ENCODE measurements at regions not wholly inside any gene's neighbourhood (a gene's known extent, or its start where the extent isn't known, plus 50 kb on each side); places are given as distances from the start of the nearest gene placed in this dataset.

- H3K4me2 ChIP-seq (ENCODE audit: insufficient read depth, insufficient read length, low read length), result no peak overlapping the region
- H2BK15ac ChIP-seq (ENCODE audit: low read depth, low read length), result no peak overlapping the region
- no peak for DNase-seq
- H2BK20ac ChIP-seq (ENCODE audit: low read depth, low read length, poor library complexity, severe bottlenecking), result no peak overlapping the region
- no peaks in the 10 kb centered on the region for H3K36me3 Mint-ChIP-seq (ENCODE audit: insufficient read depth in 1 of 3, low read depth in 3 of 3)
- H4K8ac ChIP-seq (replicated peaks; ENCODE audit: insufficient read length, low read depth, low read length), result no peak overlapping the region
- 0 out of 2 replicates have a peak, but pooled peaks cover 8% of the 10 kb centered on the region for H3K4me1 ChIP-seq (ENCODE audit: insufficient read depth, low read length)
- peaks cover 9 to 11% of the 10 kb centered on the region in 2 experiments for H3K4me1 Mint-ChIP-seq
- H3K14ac ChIP-seq (ENCODE audit: insufficient read depth, low read length), result no peak overlapping the region
- no peak overlapping the region for H2BK120ac ChIP-seq (ENCODE audit: low read depth, low read length, poor library complexity, severe bottlenecking)
- H4K20me1 ChIP-seq (ENCODE audit: control insufficient read depth, insufficient read depth, insufficient read length), result no peaks in the 10 kb centered on the region
- no peak overlapping the region for H4K91ac ChIP-seq (ENCODE audit: insufficient read length, low read depth, low read length)
- H3T11ph ChIP-seq (ENCODE audit: low read length), result no peak overlapping the region
- no peaks in the 10 kb centered on the region for H3K79me1 ChIP-seq (ENCODE audit: insufficient read depth, low read depth, low read length, poor library complexity, severe bottlenecking)
- no peak overlapping the region for H3K27ac Mint-ChIP-seq
- H3K18ac ChIP-seq (ENCODE audit: insufficient read length, low read depth, low read length), result no peak overlapping the region
- no peak overlapping the region for H3K4ac ChIP-seq (ENCODE audit: low read depth, low read length)
- H4K5ac ChIP-seq (ENCODE audit: insufficient read length, low read depth, low read length), result no peak overlapping the region
- H2BK12ac ChIP-seq (ENCODE audit: insufficient read length, low read depth, low read length), result no peak overlapping the region
- H3K27me3 ChIP-seq (ENCODE audit: insufficient read depth, low read length), result no peaks in the 10 kb centered on the region
- H2BK5ac ChIP-seq (ENCODE audit: insufficient read length, low read length), result no peak overlapping the region
- H3K9me3 ChIP-seq (ENCODE audit: control insufficient read depth, low read depth, low read length), result no peaks in the 10 kb centered on the region
- no peak overlapping the region for H2AK5ac ChIP-seq (ENCODE audit: insufficient read length, low read length)
- no peak overlapping the region for H3K56ac ChIP-seq (ENCODE audit: insufficient read length, low read depth, low read length)
- no peak overlapping the region for H2AFZ ChIP-seq (ENCODE audit: low read length)
- H3K23ac ChIP-seq (ENCODE audit: insufficient read length, low read depth, low read length), result no peak overlapping the region
- no peaks in the 10 kb centered on the region for H3K9me3 Mint-ChIP-seq
- no peaks in the 10 kb centered on the region; the same call in 1 of the 2 replicates for H3K27me3 Mint-ChIP-seq (ENCODE audit: low read depth)
- H3K4me3 Mint-ChIP-seq, result no peak overlapping the region
- H3K27ac ChIP-seq (ENCODE audit: insufficient read length, low read depth, low read length), result no peak overlapping the region
- no peaks in the 10 kb centered on the region for H3K79me2 ChIP-seq (ENCODE audit: insufficient read depth, low read length)
- H3K23me2 ChIP-seq (ENCODE audit: insufficient read length, low read depth, low read length, poor library complexity, severe bottlenecking), result no peaks in the 10 kb centered on the region
- no peak overlapping the region for H3K9ac ChIP-seq (ENCODE audit: extremely low read depth, insufficient read length, low read length)
- no CpG with 5 or more reads among the region's 2 CpGs for WGBS (ENCODE audit: extremely low coverage, insufficient read length, low lambda C conversion rate)
- no peak for TF ChIP-seq CTCF (conservative IDR thresholded peaks at IDR 0.05)
Observed at GRCh38 chr13:53847502-53847901, 818.9 kb downstream of the OLFM4 start.

All from H9 (cell line).